GM12892 (cell line): ENCODE measurements at regions not wholly inside any gene's neighbourhood (a gene's known extent, or its start where the extent isn't known, plus 50 kb on each side); places are given as distances from the start of the nearest gene placed in this dataset.

Experiments used
- POLR2A ChIP-seq: IDR thresholded peaks from 2 replicates; pipeline ENCODE4 v1.6.1; 2011; ENCODE audit warnings: low read depth, low read length, control low read depth
- POLR2AphosphoS5 ChIP-seq: IDR thresholded peaks from 2 replicates; pipeline ENCODE4 v1.6.1; 2011; ENCODE audit warnings: low read depth, low read length, control low read depth
- TAF1 ChIP-seq: IDR thresholded peaks from 2 replicates; pipeline ENCODE4 v1.6.1; 2011; ENCODE audit warnings: low read depth, mild to moderate bottlenecking, control low read depth, low read length, borderline replicate concordance

- TF ChIP-seq POLR2AphosphoS5 (no peak), POLR2A (no peak), TAF1 (no peak)
These were observed 1155.8 kb downstream of the TUSC7 start for GRCh38 chr3:117865338-117865737.
